ENCODE measurements at regions not wholly inside any gene's neighbourhood (a gene's known extent, or its start where the extent isn't known, plus 50 kb on each side); places are given as distances from the start of the nearest gene placed in this dataset.

- TF ChIP-seq HNF4G (IDR thresholded peaks at IDR 0.05) (no peak), CTCF (IDR thresholded peaks at IDR 0.05; ENCODE audit: low read depth, low read length, missing input control) (no peak), JUND (IDR thresholded peaks at IDR 0.05) (no peak), RXRA (IDR thresholded peaks at IDR 0.05) (no peak), ATF3 (IDR thresholded peaks at IDR 0.05) (no peak)
- Histone ChIP-seq H3K27ac (ENCODE audit: low read depth in 1 of 2, low read length in 2 of 2) (no peak overlapping the region), H3K9me3 (ENCODE audit: control insufficient read depth in 4 of 4, low read length in 3 of 4) (no peaks in the 10 kb centered on the region), H3K4me3 (ENCODE audit: low read depth in 1 of 3, low read length in 3 of 3) (no peak overlapping the region), H3K36me3 (ENCODE audit: control insufficient read depth in 4 of 4, insufficient read depth in 3 of 4, low read depth in 1 of 4, low read length in 3 of 4) (no peaks in the 10 kb centered on the region), H3K9ac (ENCODE audit: low read depth in 1 of 2, low read length in 2 of 2) (no peak overlapping the region), H3K27me3 (ENCODE audit: control insufficient read depth in 4 of 4, insufficient read depth in 4 of 4, low read length in 3 of 4) (no peaks in the 10 kb centered on the region), H3K4me1 (ENCODE audit: control insufficient read depth in 4 of 4, insufficient read depth in 4 of 4, low read length in 3 of 4) (no peaks in the 10 kb centered on the region)
- no peak for DNase-seq (ENCODE audit: low spot score)
- WGBS: 73% methylated on average over 3 of the region's 3 CpGs
These were observed 439.9 kb upstream of the KLF4 start for GRCh38 chr9:107929443-107929842.

- WGBS: 78% methylated on average over 6 of the region's 6 CpGs
- no peaks in the 10 kb centered on the region for H3K36me3 ChIP-seq (ENCODE audit: control insufficient read depth in 4 of 4, insufficient read depth in 3 of 4, low read depth in 1 of 4, low read length in 3 of 4)
- TF ChIP-seq HNF4A (conservative IDR thresholded peaks at IDR 0.05) (no peak), NR2F2 (IDR thresholded peaks at IDR 0.05) (no peak)
- H3K4me3 ChIP-seq (ENCODE audit: low read depth in 1 of 3, low read length in 3 of 3): no peak overlapping the region
- H3K27ac ChIP-seq (ENCODE audit: low read depth in 1 of 2, low read length in 2 of 2): no peak overlapping the region
- no peaks in the 10 kb centered on the region for H3K27me3 ChIP-seq (ENCODE audit: control insufficient read depth in 4 of 4, insufficient read depth in 4 of 4, low read length in 3 of 4)
- H3K4me1 ChIP-seq (ENCODE audit: control insufficient read depth in 4 of 4, insufficient read depth in 4 of 4, low read length in 3 of 4): no peaks in the 10 kb centered on the region
- peaks cover 0 to 2% (median under 1%) of the 10 kb centered on the region in 4 donors for H3K9me3 ChIP-seq (ENCODE audit: control insufficient read depth in 4 of 4, low read length in 3 of 4)
- no peak overlapping the region for H3K9ac ChIP-seq (ENCODE audit: low read depth in 1 of 2, low read length in 2 of 2)
- no peak for DNase-seq (ENCODE audit: low spot score)
These were observed 439.3 kb upstream of the KLF4 start for GRCh38 chr9:107928701-107929371.

GRCh38 chr9:107927276-107927675 lies 437.7 kb upstream of the KLF4 start:
- H3K27me3 ChIP-seq (ENCODE audit: control insufficient read depth in 4 of 4, insufficient read depth in 4 of 4, low read length in 3 of 4): no peaks in the 10 kb centered on the region
- H3K27ac ChIP-seq (ENCODE audit: low read depth in 1 of 2, low read length in 2 of 2): no peak overlapping the region
- H3K9me3 ChIP-seq (ENCODE audit: control insufficient read depth in 4 of 4, low read length in 3 of 4): peaks cover 0 to 7% (median under 1%) of the 10 kb centered on the region in 4 donors
- H3K9ac ChIP-seq (ENCODE audit: low read depth in 1 of 2, low read length in 2 of 2): no peak overlapping the region
- H3K36me3 ChIP-seq (ENCODE audit: control insufficient read depth in 4 of 4, insufficient read depth in 3 of 4, low read depth in 1 of 4, low read length in 3 of 4): no peaks in the 10 kb centered on the region
- DNase-seq (ENCODE audit: low spot score): no peak
- 89% methylated on average over 4 of the region's 4 CpGs for WGBS
- H3K4me3 ChIP-seq (ENCODE audit: low read depth in 1 of 3, low read length in 3 of 3): no peak overlapping the region
- no peaks in the 10 kb centered on the region for H3K4me1 ChIP-seq (ENCODE audit: control insufficient read depth in 4 of 4, insufficient read depth in 4 of 4, low read length in 3 of 4)
- TF ChIP-seq CTCF (IDR thresholded peaks at IDR 0.05; ENCODE audit: low read depth, low read length, missing input control): no peak
- no peak for TF ChIP-seq ATF3 (IDR thresholded peaks at IDR 0.05)
- no peak for TF ChIP-seq EGR1 (IDR thresholded peaks at IDR 0.05; ENCODE audit: low read depth in 2 of 2)
- no peak for TF ChIP-seq RAD21 (IDR thresholded peaks at IDR 0.05)
- no peak for TF ChIP-seq FOXA1 (IDR thresholded peaks at IDR 0.05)
- no peak for TF ChIP-seq YY1 (IDR thresholded peaks at IDR 0.05)
- no peak for TF ChIP-seq HNF4A (conservative IDR thresholded peaks at IDR 0.05)
- no peak for TF ChIP-seq FOXA2 (IDR thresholded peaks at IDR 0.05)
- TF ChIP-seq TAF1 (conservative IDR thresholded peaks at IDR 0.05): no peak
- no peak for TF ChIP-seq NR2F2 (IDR thresholded peaks at IDR 0.05)
- no peak for TF ChIP-seq SP1 (IDR thresholded peaks at IDR 0.05)
- no peak for TF ChIP-seq JUND (IDR thresholded peaks at IDR 0.05)
- TF ChIP-seq MAX (IDR thresholded peaks at IDR 0.05): no peak
- TF ChIP-seq GABPA (IDR thresholded peaks at IDR 0.05 in 1 of 2, conservative IDR thresholded peaks at IDR 0.05 in 1 of 2): no peak
- TF ChIP-seq HNF4G (IDR thresholded peaks at IDR 0.05): no peak
- no peak for TF ChIP-seq RXRA (IDR thresholded peaks at IDR 0.05)
- no peak for TF ChIP-seq ZBTB33 (IDR thresholded peaks at IDR 0.05)
